Natural killer cell (primary cell): ENCODE measurements at regions not wholly inside any gene's neighbourhood (a gene's known extent, or its start where the extent isn't known, plus 50 kb on each side); places are given as distances from the start of the nearest gene placed in this dataset.

ENCODE experiments used
- ATAC-seq, 3 donors: fragments of 150-1000 bp in 2 of 3; fragments of 200-7000 bp in 1 of 3; cut with Tn5 transposase; 1 replicate in 1 of 3; 2 replicates in 2 of 3; pipeline ENCODE4 v1.10.0; 2021; ENCODE audit warnings: mild to moderate bottlenecking in 2 of 3, moderate library complexity in 2 of 3
- DNase-seq, 2 donors: peaks; one replicate each; pipeline versions ENCODE4 v3.0.0 to v3.0.0-alpha.2; 2013 to 2021; ENCODE audit warnings: mixed read lengths in 1 of 2
- H3K27ac ChIP-seq: one replicate; pipeline ENCODE4 v1.5.1; 2013; ENCODE audit warnings: mild to moderate bottlenecking, low read length
- H3K27me3 ChIP-seq: one replicate; pipeline ENCODE4 v1.6.1; 2013; ENCODE audit warnings: low read length; ENCODE audit not compliant: control insufficient read depth, insufficient read depth
- H3K36me3 ChIP-seq: one replicate; pipeline ENCODE4 v1.6.1; 2013; ENCODE audit warnings: low read length; ENCODE audit not compliant: control insufficient read depth, insufficient read depth
- H3K4me1 ChIP-seq: one replicate; pipeline ENCODE4 v1.6.1; 2013; ENCODE audit warnings: low read length; ENCODE audit not compliant: control insufficient read depth, insufficient read depth
- H3K4me3 ChIP-seq: one replicate; pipeline ENCODE4 v1.5.1; 2013; ENCODE audit warnings: low read length
- H3K9me3 ChIP-seq: one replicate; pipeline ENCODE4 v1.6.1; 2013; ENCODE audit warnings: low read length; ENCODE audit not compliant: control insufficient read depth, insufficient read depth
- H3K27ac Mint-ChIP-seq, 2 donors: one replicate each; pipeline ENCODE4 v1.8.0; 2022; ENCODE audit warnings: mild to moderate bottlenecking in 2 of 2, mixed read lengths in 2 of 2, moderate library complexity in 1 of 2
- H3K27me3 Mint-ChIP-seq, 2 donors: one replicate each; pipeline ENCODE4 v1.8.0; 2022; ENCODE audit warnings: low read depth in 2 of 2, mixed read lengths in 2 of 2
- H3K36me3 Mint-ChIP-seq: one replicate; pipeline ENCODE4 v1.8.0; 2022; ENCODE audit warnings: mixed read lengths
- H3K4me1 Mint-ChIP-seq, 2 donors: one replicate each; pipeline ENCODE4 v1.8.0; 2022; ENCODE audit warnings: mixed read lengths in 2 of 2
- H3K4me3 Mint-ChIP-seq: one replicate; pipeline ENCODE4 v1.8.0; 2022; ENCODE audit warnings: mild to moderate bottlenecking, moderate library complexity, mixed read lengths
- H3K9me3 Mint-ChIP-seq, 2 donors: one replicate each; pipeline ENCODE4 v1.8.0; 2022; ENCODE audit warnings: mixed read lengths in 2 of 2
- WGBS: methylation state at CpG from one replicate; pipeline ENCODE4 v1.1.7; 2013; ENCODE audit warnings: missing lambda C conversion rate; ENCODE audit not compliant: insufficient coverage; 5-methylcytosine and 5-hydroxymethylcytosine counted together
- intact Hi-C: fragments of 100-400 bp; cut with micrococcal nuclease; formaldehyde crosslinking; loops from one replicate; pipeline ENCODE4 v1.14.2; 2022
- TF ChIP-seq, protein P1 (sequence below): fragments of 200-600 bp; IDR thresholded peaks from one replicate; pipeline ENCODE4 v1.8.0; 2022; ENCODE audit warnings: antibody characterized with exemption

DNA sequence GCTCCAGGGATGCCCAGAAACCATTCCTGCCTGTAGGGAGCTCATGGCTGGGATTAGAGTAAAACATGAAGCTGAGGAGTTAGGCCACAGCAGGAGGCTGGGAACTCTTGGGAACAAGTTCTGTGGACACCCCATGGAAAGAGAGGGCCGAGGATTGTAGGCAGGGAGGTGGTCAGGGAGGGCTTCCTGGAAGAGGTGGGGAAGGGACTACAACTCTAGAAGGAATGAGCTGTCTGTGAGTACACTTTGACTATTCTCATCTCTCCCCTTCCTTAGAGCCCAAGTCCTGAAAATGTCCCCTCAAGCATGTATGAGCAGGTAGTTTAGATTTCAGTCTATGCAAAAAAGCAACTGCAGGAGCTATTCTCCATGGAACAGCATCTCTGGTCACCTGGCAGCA, 139.9 kb upstream of the GLI2 start:
- DNase-seq (no peak), ATAC-seq (no peak)
- 60% methylated on average over 1 of the region's 1 CpG for WGBS
- Histone ChIP-seq H3K9me3 (no peaks in the 10 kb centered on the region), H3K27me3 (no peaks in the 10 kb centered on the region), H3K4me3 (no peak overlapping the region), H3K27ac (no peak overlapping the region), H3K4me1 (no peaks in the 10 kb centered on the region), H3K36me3 (no peaks in the 10 kb centered on the region)
- H3K4me3 Mint-ChIP-seq, result no peak overlapping the region
- H3K27me3 Mint-ChIP-seq, result no peaks in the 10 kb centered on the region
- no peak overlapping the region for H3K27ac Mint-ChIP-seq
- H3K36me3 Mint-ChIP-seq, result no peaks in the 10 kb centered on the region
- TF ChIP-seq, protein P1, sequence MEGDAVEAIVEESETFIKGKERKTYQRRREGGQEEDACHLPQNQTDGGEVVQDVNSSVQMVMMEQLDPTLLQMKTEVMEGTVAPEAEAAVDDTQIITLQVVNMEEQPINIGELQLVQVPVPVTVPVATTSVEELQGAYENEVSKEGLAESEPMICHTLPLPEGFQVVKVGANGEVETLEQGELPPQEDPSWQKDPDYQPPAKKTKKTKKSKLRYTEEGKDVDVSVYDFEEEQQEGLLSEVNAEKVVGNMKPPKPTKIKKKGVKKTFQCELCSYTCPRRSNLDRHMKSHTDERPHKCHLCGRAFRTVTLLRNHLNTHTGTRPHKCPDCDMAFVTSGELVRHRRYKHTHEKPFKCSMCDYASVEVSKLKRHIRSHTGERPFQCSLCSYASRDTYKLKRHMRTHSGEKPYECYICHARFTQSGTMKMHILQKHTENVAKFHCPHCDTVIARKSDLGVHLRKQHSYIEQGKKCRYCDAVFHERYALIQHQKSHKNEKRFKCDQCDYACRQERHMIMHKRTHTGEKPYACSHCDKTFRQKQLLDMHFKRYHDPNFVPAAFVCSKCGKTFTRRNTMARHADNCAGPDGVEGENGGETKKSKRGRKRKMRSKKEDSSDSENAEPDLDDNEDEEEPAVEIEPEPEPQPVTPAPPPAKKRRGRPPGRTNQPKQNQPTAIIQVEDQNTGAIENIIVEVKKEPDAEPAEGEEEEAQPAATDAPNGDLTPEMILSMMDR, result no peak
- H3K9me3 Mint-ChIP-seq, result no peaks in the 10 kb centered on the region
- no peaks in the 10 kb centered on the region for H3K4me1 Mint-ChIP-seq
- intact Hi-C loops, result no loop called here

GRCh38 chr2:120596191-120596811, 139.4 kb upstream of the GLI2 start:
- H3K27me3 Mint-ChIP-seq, result no peaks in the 10 kb centered on the region
- TF ChIP-seq, protein P1, result no peak
- ATAC-seq, result no peak

GRCh38 chr2:120596990-120597594, 138.6 kb upstream of the GLI2 start:
- H3K4me1 ChIP-seq, result no peaks in the 10 kb centered on the region
- WGBS, result 89% methylated on average over 12 of the region's 12 CpGs
- H3K27me3 Mint-ChIP-seq, result no peaks in the 10 kb centered on the region
- no peaks in the 10 kb centered on the region for H3K36me3 ChIP-seq
- no peak overlapping the region for H3K27ac Mint-ChIP-seq
- no peak overlapping the region for H3K27ac ChIP-seq
- TF ChIP-seq, protein P1, result no peak
- H3K4me3 Mint-ChIP-seq, result no peak overlapping the region
- ATAC-seq (no peak), DNase-seq (no peak)
- no peaks in the 10 kb centered on the region for H3K36me3 Mint-ChIP-seq
- H3K4me1 Mint-ChIP-seq, result no peaks in the 10 kb centered on the region
- intact Hi-C loops, result no loop called here
- H3K9me3 Mint-ChIP-seq, result no peaks in the 10 kb centered on the region
- H3K9me3 ChIP-seq, result no peaks in the 10 kb centered on the region
- H3K27me3 ChIP-seq, result no peaks in the 10 kb centered on the region
- no peak overlapping the region for H3K4me3 ChIP-seq

More at GRCh38 chr2:120596191-120596811, 139.4 kb upstream of the GLI2 start:
- Histone ChIP-seq H3K4me1 (no peaks in the 10 kb centered on the region), H3K27me3 (no peaks in the 10 kb centered on the region), H3K36me3 (no peaks in the 10 kb centered on the region), H3K9me3 (no peaks in the 10 kb centered on the region), H3K4me3 (no peak overlapping the region), H3K27ac (no peak overlapping the region)
- Mint-ChIP-seq H3K4me3 (no peak overlapping the region), H3K27ac (no peak overlapping the region), H3K9me3 (no peaks in the 10 kb centered on the region), H3K4me1 (no peaks in the 10 kb centered on the region), H3K36me3 (no peaks in the 10 kb centered on the region)
- DNase-seq, result no peak
- intact Hi-C loops, result no loop called here
- WGBS, result 86% methylated on average over 16 of the region's 16 CpGs
